Cerebellar nuclear complex (tissue), 1 donor: ENCODE measurements at regions not wholly inside any gene's neighbourhood (a gene's known extent, or its start where the extent isn't known, plus 50 kb on each side); places are given as distances from the start of the nearest gene placed in this dataset.

ENCODE experiments used
- DNase-seq, 2 experiments: peaks; one replicate each; lab custom pipeline; 2025; lab: John Stamatoyannopoulos, UW

- no peak for DNase-seq
Observed at GRCh38 chr5:14090755-14091154, 52.4 kb upstream of the TRIO start.

DNA sequence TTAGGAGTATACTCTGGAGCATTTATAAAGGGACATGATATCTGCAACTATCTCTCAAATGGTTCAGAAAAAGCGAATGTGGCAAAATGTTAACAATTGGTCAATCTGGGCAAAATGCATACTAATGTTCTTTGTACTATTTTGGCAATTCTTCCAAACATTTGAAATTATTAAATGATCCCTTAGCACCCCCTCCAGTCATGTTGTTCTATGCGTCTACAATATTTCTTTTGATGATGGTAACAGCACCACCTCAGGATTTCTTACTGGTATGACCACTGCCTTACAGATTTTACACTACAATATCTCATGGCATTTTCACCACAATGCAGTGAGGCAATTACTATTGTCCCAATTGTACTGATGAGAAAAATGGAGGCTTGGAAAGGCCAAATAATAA lies 52.9 kb upstream of the TRIO start:
- DNase-seq, result no peak

GRCh38 chr5:14089198-14089597 lies 53.9 kb upstream of the TRIO start:
- no peak for DNase-seq

DNA sequence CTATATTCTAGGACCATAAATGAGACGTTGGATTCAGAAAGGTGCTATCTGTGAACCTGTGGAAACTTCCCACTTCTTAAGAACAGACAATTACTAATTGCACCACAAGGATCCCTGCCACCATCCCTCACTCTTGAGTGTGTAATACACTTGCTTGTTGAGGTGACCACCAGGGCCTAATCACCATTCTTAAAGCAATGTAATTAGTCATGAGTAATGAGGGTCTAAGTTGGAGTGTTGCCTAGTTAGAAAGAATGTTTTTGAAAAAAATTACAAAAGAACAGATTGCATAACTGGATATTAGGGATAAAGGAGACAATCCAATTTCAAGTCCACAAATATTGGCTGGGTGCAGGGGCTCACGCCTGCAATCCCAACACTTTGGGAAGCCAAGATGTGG lies 56.9 kb upstream of the TRIO start:
- no peak for DNase-seq

DNA sequence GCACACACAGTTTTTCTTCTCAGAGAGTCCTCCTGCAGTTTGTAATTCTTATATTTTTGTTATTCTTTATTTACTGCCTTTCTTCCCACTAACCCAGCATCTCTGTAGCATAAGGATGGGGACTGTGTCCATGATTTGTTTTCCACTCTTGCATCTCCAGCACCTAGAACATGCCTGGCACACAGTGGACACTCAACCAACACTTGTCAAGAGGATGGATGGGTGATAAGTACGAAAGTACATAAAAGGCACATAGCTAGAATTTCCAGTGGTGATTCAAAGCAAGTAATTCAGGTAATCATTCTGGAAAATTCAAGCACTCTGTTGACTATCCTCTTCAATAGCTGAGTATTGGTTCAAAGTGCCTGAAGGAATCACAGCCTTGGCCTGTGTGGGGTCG lies 60.2 kb upstream of the TRIO start:
- no peak for DNase-seq

- DNase-seq, result no peak
Observed at GRCh38 chr5:14082523-14082922, 60.6 kb upstream of the TRIO start.

- DNase-seq, result no peak
Observed at GRCh38 chr5:14081791-14082190, 61.4 kb upstream of the TRIO start.

DNA sequence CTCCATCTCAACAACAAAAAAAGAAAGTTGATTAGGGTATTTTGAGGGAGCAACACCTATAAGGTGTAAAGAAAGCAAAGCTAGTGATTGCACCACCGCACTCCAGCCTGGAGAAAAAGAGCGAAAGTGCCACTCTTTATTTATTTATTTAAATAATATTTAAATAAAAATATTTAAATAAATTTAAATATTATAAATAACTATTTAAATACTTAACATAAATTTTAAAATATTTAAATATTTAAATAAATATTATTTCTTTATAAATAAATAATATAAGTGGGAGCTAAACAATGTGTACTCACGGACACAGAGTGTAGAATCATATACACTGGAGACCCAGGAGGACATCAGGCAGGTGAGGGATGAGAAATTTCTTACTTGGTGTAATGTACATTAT lies 64.4 kb upstream of the TRIO start:
- no peak for DNase-seq

DNA sequence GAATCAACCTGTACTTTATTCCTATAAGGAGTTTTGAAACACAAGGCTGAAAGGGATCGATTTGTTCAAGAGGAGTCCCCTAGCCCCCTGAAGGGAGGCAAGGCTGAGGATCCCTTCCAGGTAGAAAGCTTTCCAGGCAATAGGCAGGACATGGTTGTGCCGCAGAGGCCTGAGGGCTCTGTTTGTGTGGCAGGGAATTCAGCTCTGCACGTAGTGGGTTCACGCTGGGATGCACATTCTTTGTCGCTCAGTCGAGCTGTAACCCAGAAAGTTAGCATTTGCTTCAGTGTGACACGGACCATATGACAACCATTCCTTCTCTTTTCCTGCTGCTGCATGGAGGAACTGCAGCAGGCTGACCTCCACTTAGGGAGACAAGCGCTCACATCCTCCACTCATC lies 65.6 kb upstream of the TRIO start:
- no peak for DNase-seq

DNA sequence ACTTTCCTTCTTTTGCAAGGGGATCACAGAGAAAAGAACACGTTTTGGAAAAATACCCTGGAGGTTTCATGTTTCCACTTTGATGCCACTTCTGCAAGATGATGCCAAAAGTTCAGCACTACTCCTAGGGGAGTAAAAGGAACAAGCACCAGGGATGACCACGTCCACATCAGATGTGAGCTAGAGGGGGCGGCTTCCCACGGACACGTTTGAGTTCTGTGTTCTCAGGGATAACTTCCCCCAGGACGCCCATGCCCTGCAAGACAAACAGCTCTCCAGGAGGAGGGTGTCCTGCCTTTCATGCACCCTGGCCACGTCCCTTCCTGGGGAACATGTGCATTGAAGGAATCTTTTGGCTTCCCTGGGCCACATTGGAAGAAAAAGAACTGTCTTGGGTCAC lies 66.6 kb upstream of the TRIO start:
- no peak for DNase-seq

GRCh38 chr5:14075937-14076336 lies 67.2 kb upstream of the TRIO start:
- DNase-seq, result no peak

GRCh38 chr5:14071433-14071832 lies 71.7 kb upstream of the TRIO start:
- no peak for DNase-seq

DNA sequence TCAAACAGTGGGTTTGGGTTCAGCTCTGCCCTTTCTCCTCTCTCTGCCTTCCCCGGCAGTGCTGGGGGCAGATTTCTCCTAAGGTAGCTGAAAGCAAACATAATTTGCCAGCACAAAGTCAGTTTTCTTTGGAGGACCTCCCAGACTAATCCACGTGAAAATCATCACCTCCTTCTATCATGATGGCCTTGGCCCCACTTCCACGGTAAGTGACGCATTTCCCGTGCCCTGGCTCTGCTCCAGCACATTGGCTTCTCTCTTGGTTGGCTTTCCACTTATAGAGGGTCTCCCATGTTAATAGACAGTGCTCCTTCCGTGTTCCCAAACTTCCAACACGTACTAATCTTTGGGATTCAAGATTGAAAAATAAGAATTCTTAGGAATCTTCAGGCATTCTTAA lies 74.1 kb upstream of the TRIO start:
- no peak for DNase-seq

DNA sequence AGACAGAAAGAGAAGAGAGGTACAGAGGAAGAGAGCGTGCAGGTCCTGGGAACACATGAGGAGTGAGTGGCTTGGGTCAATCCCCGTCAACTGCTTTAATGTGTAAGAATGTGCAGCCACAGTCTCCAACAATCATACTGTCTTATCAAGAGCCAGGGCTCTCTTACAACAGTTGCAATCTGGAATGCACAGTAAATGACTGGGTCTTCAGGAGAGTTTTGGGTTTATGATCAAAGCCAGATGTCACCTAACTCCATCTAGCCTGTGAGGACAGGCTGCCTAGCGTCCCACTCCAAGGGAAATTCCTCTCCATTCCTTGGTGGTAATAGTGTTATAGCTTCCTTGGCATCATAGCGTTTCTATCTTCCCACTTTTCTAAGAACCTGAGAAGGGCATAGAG lies 75.0 kb upstream of the TRIO start:
- DNase-seq, result no peak

- DNase-seq, result no peak
Observed at GRCh38 chr5:14066326-14066725, 76.8 kb upstream of the TRIO start.

- no peak for DNase-seq
Observed at GRCh38 chr5:14064841-14065240, 78.3 kb upstream of the TRIO start.

DNA sequence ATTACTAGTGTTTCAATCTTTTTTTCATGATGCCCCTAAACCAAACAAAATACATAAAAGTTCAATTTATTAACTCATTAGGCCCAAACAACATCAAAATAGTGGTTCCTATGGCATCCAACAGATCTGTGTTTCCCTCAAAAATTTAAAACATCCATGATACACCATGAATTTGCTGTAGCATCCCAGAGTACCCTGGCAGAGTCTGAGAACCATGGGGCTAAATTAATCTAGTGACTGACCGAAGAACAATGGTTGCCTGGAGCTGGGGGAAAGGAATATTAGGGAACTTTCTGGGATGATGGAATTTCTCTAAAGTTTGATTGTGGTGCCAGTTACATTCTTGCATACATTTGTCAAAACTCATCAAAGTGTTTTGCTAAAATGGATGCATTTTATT lies 79.5 kb upstream of the TRIO start:
- no peak for DNase-seq

DNA sequence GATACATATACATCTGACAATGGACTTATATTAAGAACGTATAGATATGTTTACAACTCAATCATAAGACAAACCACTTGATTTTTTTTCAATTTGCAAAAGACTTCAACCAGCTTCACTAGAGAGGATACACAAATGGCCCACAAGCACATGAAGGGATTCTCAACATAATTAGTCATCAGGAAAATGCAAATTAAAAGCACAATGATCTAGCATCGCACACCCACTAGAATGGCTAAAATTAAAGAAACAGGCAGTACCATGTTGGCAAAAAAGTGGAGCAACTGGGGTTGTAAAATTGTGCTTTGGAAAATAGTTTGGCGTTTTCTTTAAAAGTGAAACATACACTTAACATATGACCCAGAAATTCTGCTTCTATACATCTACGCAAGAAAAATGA lies 80.0 kb upstream of the TRIO start:
- DNase-seq, result no peak

DNA sequence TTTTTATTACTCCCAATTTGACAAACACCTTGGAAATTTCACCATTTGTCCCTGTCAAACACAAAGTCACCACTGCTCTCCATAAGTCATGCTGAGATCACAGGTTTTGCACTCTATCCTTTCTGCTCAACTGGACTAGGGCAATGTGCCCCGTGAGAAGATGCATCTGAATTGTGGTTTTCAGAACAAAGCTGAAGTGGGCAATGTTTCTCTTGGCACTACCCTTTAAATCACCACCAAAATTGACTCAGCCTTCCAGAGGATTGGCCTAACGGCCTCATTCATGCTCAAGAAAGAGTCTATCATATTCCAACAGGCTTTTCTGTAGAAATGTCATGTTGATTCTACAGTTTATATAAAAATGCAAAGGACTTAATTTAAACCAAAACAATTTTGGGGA lies 81.0 kb upstream of the TRIO start:
- no peak for DNase-seq

- DNase-seq, result no peak
Observed at GRCh38 chr5:14061106-14061505, 82.0 kb upstream of the TRIO start.

DNA sequence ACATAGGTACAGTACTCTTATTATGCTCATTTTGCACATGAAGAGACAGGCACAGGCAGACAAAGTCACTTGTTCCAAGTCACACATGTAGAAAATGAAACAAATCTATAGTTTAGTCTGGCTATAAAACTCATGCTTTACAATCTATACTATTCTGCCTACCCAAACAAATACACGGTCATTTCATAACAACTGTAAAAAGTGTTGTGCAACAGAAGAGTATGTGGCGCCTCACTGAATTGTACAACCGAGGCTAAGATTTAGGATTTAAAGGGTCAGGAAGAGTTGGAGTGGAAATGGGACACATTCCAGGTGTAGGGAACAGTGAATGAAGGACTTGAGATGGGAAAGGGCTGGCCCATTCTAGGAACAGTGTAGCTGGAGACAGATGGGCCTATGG lies 82.9 kb upstream of the TRIO start:
- no peak for DNase-seq

- no peak for DNase-seq
Observed at GRCh38 chr5:14059810-14060209, 83.3 kb upstream of the TRIO start.

- no peak for DNase-seq
Observed at GRCh38 chr5:14057289-14057688, 85.9 kb upstream of the TRIO start.

- DNase-seq, result no peak
Observed at GRCh38 chr5:14056039-14056438, 87.1 kb upstream of the TRIO start.
